ENCODE measurements at regions not wholly inside any gene's neighbourhood (a gene's known extent, or its start where the extent isn't known, plus 50 kb on each side); places are given as distances from the start of the nearest gene placed in this dataset.

DNA sequence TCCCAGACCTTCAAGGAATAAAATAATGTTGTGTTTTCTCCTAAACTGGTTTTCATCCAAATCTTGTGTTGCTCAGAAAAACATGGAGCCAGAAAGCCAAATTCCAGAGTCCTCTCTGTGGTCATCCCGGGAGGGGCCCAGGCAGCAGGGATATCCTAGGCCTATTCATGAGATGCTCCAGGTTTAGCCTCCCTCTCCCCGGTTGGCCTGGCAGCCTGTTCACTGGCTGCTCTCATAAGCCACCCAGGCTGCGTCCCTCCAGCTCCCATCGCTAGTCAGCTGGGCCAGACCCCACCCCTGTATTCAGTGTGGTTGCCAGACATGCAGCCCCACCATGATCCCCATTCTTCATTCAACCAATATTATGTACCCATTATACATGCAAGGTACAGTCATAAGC is 113.4 kb upstream of the F3 start:
- no peak for DNase-seq (ENCODE audit: low read depth)
- H3K4me3 ChIP-seq (ENCODE audit: low read depth, low read length): no peak overlapping the region
- TF ChIP-seq, protein P1, sequence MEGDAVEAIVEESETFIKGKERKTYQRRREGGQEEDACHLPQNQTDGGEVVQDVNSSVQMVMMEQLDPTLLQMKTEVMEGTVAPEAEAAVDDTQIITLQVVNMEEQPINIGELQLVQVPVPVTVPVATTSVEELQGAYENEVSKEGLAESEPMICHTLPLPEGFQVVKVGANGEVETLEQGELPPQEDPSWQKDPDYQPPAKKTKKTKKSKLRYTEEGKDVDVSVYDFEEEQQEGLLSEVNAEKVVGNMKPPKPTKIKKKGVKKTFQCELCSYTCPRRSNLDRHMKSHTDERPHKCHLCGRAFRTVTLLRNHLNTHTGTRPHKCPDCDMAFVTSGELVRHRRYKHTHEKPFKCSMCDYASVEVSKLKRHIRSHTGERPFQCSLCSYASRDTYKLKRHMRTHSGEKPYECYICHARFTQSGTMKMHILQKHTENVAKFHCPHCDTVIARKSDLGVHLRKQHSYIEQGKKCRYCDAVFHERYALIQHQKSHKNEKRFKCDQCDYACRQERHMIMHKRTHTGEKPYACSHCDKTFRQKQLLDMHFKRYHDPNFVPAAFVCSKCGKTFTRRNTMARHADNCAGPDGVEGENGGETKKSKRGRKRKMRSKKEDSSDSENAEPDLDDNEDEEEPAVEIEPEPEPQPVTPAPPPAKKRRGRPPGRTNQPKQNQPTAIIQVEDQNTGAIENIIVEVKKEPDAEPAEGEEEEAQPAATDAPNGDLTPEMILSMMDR (IDR thresholded peaks at IDR 0.05; ENCODE audit: low read depth, low read length, missing control alignments): no peak

DNA sequence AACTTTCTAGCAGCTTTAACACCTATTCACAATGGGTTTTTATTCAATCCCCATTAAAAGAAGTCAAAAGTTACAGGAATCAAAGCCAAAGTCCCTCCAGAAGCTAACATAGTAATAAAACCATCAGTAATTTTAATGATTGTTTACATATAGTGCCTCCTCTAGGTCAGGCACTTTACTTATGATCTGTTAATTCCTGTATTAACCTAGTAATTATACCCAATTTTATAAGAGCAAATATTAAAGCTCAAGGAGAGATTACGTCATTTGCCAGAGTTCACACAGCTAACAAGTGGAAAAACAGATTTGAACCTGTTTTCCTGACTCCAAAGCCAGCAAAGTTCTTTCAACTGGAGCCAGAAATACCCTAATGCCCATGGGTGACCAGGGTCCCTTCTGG is 112.9 kb upstream of the F3 start:
- TF ChIP-seq, protein P1 (IDR thresholded peaks at IDR 0.05; ENCODE audit: low read depth, low read length, missing control alignments): no peak
- DNase-seq (ENCODE audit: low read depth): no peak

DNA sequence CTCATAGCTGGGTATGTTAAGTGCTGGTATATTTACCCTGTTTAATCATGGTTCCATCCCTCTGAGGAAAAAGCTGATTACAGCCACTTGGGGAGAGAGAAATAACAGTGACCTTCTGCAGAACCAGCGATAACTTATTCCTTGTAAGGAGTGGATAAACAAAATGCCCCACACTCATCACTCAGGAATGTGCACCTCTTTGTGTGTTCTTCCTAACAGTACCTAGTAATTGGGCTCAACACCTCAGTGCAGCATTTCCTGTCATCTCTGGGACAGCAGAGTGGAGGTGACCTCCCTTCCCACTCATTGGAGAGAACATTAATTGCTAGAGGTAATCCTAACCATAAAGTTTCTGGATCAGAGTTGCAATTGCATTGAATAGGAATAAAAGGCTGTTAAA is 112.5 kb upstream of the F3 start:
- no peak for DNase-seq (ENCODE audit: low read depth)
- TF ChIP-seq, protein P1 (IDR thresholded peaks at IDR 0.05; ENCODE audit: low read depth, low read length, missing control alignments): no peak
- H3K4me3 ChIP-seq (ENCODE audit: low read depth, low read length): no peak overlapping the region

More for the DNA sequence above, 112.9 kb upstream of the F3 start:
- H3K4me3 ChIP-seq (ENCODE audit: low read depth, low read length): no peak overlapping the region

DNA sequence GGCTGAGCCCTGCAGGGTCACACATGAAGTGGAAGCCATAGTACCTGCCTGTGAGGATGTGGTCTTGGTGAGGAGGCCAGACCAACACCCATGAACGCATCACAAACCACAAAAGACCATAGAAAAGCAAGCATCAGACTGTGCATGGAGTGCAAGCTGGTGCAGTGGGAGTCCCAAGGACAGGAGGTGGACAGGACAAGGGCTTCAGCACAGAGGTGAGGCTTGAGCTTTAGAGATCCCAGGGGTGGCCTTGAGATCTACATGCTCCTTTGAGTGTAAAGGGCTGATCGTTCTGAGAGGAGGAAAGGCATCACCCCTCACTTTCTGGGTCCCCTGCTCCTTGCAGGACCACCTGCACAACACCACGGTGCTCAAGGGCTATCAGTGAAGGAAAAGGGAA is 111.9 kb upstream of the F3 start:
- TF ChIP-seq, protein P1 (IDR thresholded peaks at IDR 0.05; ENCODE audit: low read depth, low read length, missing control alignments): no peak
- no peak overlapping the region for H3K4me3 ChIP-seq (ENCODE audit: low read depth, low read length)
- no peak for DNase-seq (ENCODE audit: low read depth)

DNA sequence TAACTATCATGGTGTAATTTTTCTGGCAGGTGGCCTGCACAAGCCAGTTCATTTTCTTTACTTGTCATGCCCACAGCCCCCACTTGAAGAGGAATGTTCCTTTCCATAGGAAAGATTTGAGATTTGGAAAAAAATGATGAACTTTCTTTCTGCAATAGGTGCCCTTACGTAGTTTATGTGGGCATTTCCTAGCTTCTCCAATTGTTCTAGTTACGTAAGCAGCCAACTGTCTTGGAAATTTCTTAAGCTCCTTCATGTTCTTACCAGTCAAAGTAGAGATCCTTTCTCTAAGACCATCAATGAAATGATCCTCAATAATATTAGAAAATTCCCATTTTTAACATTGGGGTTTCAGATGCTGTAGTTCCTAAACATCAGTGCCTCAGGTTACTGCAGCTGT is 109.5 kb upstream of the F3 start:
- TF ChIP-seq, protein P1 (IDR thresholded peaks at IDR 0.05; ENCODE audit: low read depth, low read length, missing control alignments): no peak
- no peak overlapping the region for H3K4me3 ChIP-seq (ENCODE audit: low read depth, low read length)
- DNase-seq (ENCODE audit: low read depth): no peak

DNA sequence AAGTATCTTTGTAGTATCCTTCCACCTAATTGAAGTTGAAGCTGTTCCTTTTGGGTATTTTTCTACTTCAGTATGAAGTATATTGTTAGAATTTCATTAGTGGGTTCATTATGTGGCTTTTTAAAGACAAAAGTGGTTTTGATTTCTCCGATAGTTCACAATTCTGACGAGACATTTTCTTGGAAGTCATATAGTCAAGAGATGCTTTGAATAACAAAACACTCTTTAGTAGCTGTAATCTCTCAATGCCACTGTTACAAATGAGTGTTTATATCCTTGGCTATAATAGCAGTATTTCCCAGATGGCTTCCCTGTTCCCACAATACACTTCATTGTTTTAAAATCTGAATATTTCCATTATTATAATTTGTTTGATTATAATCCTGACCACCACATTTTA is 108.7 kb upstream of the F3 start:
- no peak for DNase-seq (ENCODE audit: low read depth)
- TF ChIP-seq, protein P1 (IDR thresholded peaks at IDR 0.05; ENCODE audit: low read depth, low read length, missing control alignments): no peak

DNA sequence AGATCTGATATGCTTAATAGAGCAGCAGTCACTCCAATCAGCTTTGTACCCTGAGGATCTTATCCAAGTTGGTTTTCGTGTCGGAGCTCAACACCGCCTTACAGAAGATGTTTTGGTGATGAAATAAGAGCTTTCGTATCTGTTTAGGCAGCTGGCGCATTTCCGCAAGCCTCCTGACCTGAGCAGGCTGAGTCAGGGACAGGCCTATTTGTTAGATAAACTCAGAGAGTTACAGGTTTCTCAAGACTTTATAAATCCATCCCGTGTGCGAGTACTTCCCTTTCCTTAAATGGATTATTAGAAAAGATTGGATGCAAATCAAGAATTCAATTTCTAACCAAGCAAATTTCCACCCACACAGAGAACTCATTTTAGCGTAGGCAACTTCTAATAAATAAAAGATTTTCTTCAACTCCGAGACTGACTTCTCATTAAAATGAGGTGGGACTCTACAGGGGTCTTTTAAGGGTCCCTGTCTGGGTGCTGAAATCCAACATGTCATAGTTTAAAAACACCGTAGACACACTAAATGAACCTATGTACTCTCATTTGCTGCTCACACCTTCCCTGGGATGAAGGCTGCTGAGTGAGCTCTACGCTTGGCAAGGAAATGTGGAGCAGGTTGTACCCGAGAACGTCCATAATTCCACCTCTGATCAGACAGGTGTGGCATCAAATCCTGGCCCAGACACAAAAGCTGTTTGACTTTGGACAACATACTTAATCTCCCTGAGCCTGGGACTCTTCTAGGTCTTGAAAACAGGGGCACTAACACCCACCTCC is 106.9 kb upstream of the F3 start:
- TF ChIP-seq, protein P1 (IDR thresholded peaks at IDR 0.05; ENCODE audit: low read depth, low read length, missing control alignments): no peak
- no peak overlapping the region for H3K4me3 ChIP-seq (ENCODE audit: low read depth, low read length)
- DNase-seq (ENCODE audit: low read depth): no peak

More for the DNA sequence above, 108.7 kb upstream of the F3 start:
- no peak overlapping the region for H3K4me3 ChIP-seq (ENCODE audit: low read depth, low read length)
